Erythroblast (primary cell): ENCODE measurements at regions not wholly inside any gene's neighbourhood (a gene's known extent, or its start where the extent isn't known, plus 50 kb on each side); places are given as distances from the start of the nearest gene placed in this dataset.

Experiments used
- GATA1 ChIP-seq: IDR thresholded peaks from 2 replicates; pipeline ENCODE4 v1.6.1; 2011; ENCODE audit warnings: low read depth, mild to moderate bottlenecking, control low read depth, low read length, moderate library complexity
- POLR2A ChIP-seq: IDR thresholded peaks from 2 replicates; pipeline ENCODE4 v1.6.1; 2011; ENCODE audit warnings: mild to moderate bottlenecking, low read length

DNA sequence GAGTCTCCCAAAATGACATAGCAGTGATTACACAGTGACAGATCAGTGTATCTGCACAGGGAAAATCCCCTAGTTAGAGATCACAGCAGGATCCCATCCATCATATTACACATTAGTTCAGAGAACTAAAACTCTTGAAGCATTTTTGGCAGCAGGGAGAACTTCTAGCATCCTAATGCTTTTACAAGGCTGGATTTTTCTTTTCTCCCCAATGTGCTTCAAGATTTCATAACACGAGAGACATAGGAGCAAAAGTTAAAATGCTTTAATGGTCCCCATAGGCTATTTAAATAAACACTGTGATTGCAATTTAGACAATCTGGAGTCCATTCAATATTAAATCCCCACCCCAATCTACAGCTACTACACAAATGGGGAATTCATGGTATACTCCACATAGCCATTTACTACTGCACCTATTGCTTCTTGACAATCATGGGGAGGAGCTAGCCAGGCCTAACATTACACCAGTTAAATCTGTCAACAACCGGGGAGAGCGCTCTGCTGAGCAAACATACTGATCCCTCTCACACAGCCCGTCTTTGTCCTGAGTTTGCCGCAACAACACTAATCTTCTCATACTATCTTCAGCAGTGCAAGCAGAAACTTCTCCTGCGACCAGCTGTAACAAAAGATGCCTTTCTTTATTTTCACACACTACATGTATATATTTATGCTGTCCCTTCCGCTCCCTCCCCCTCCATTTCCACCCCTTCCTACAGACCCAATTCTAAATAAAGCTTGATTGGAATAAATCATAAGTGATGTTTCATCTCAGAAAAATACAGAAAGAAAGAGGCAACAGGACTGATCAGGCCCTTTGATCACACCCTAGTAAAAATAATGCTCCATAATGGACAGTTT, 120.3 kb upstream of the SOX5 start:
- no peak for TF ChIP-seq POLR2A
- no peak for TF ChIP-seq GATA1
